GM21528 (cell line): ENCODE measurements at regions not wholly inside any gene's neighbourhood (a gene's known extent, or its start where the extent isn't known, plus 50 kb on each side); places are given as distances from the start of the nearest gene placed in this dataset.
"Not testable (repeated sequence)": the region's sequence is repeated elsewhere in the genome, so short reads cannot be mapped to it uniquely, and the experiment has no call there.

Experiments
- ATAC-seq: cut with Tn5 transposase; IDR thresholded peaks from one replicate; pipeline ENCODE4 v1.9.1; 2021; ENCODE audit warnings: mild to moderate bottlenecking, moderate library complexity; ENCODE audit not compliant: unreplicated experiment, low FRiP score

GRCh38 chr7:6882321-6882721 is 56.2 kb upstream of the CCZ1B start:
- ATAC-seq = not testable (repeated sequence)

DNA sequence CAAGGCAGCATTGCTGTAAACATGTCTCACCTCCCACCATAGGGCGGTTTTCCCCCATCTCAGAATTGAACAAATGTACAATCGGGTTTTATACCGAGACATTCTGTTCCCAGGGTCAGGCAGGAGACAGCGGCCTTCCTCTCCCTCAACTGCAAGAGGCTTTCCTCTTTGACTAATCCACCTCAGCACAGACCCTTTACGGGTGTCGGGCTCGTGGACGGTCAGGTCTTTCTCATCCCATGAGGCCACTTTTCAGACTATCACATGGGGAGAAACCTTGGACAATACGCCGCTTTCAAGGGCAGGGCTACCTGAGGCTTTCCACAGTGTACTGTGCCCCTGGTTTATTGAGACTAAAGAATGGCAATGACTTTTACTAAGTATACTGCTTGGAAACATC is 57.7 kb upstream of the CCZ1B start:
- not testable (repeated sequence) for ATAC-seq

GRCh38 chr7:6886198-6886597 is 60.1 kb upstream of the CCZ1B start:
- ATAC-seq = no peak

DNA sequence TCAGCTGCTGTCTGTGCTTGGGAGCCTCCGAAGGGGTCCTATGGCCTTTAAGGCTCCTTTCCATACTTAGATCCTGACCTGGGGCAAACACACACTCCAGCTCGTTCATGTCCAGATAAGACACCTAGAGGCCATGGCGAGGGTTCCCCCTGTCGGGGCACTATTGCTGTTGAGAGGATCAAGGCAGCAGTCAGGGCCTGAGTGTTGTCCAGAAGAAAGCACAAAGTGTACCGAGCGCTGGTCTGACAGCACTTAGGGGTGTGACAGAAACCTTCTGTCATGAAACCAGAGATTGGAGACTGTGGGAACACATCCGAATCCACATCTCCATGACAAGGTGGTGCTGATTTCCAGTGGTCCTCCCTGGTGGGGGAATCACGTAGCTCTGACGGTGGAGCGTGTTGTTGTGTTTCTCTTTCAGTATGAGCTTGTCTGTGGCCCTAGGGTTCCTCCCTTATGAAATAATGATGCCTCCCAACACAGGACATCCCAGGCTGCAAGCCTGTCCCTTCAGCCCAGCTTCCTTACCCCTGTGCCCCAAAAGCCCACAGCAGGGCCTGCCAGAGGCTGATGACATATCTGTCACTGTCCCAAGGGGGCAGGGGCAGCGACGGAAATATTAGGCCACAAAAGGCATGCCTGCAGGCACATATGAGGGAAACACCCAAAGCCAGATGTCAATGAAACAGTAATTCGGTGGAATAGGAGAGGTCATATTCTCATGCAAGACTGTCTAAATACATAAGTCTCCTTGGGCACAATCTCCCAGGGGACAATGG is 62.4 kb upstream of the CCZ1B start:
- ATAC-seq = not testable (repeated sequence)

GRCh38 chr7:6889252-6889812 is 63.3 kb upstream of the CCZ1B start:
- ATAC-seq = no peak

GRCh38 chr7:6902097-6902518 is 76.0 kb upstream of the CCZ1B start:
- ATAC-seq = not testable (repeated sequence)

DNA sequence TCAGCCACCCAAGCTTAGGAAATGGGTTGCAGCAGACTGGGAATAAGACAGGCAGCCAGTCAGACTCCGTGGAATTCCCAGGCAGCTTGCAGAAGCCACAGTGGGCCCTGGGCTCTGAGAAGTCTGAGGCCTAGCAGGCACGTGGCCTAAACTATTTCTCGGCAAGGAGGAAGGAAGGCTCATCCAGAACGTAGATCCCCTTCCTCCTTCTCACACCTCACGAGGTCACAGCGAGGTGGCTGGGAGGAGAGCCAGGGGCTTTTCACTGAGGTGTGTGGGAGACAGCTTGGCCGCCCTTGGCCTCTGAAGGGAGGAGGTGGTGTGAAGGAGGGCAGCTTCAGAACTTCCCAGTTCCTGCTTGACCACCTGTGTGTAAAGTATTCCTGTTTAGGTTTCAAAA is 77.2 kb upstream of the CCZ1B start:
- ATAC-seq = not testable (repeated sequence)

DNA sequence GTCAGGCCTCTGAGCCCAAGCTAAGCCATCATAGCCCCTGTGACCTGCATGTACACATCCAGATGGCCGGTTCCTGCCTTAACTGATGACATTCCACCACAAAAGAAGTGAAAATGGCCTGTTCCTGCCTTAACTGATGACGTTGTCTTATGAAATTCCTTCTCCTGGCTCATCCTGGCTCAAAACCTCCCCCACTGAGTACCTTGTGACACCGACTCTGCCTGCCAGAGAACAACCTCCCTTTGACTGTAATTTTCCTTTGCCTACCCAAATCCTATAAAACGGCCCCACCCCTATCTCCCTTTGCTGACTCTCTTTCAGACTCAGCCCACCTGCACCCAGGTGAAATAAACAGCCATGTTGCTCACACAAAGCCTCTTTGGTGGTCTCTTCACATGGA is 77.7 kb upstream of the CCZ1B start:
- ATAC-seq = not testable (repeated sequence)

- ATAC-seq = no peak
Observed at GRCh38 chr7:6917258-6917657, 91.2 kb upstream of the CCZ1B start.

DNA sequence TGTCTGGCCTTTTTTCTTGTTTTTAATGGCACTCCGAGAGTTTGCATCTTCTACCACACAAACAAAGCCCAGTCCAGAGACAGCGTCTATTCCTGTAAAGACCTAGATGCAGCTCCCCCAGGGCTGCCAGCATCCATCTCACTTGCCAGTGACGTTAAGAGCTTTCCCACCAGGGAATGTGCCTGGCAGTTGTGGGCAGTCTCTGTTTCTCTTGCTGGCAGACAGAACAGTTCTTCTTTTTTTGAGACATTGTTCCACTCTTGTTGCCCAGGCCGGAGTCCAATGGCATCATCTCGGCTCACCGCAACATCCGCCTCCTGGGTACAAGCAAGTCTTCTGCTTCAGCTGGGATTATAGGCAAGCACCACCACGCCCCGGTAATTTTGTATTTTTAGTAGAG is 93.1 kb upstream of the CCZ1B start:
- not testable (repeated sequence) for ATAC-seq

DNA sequence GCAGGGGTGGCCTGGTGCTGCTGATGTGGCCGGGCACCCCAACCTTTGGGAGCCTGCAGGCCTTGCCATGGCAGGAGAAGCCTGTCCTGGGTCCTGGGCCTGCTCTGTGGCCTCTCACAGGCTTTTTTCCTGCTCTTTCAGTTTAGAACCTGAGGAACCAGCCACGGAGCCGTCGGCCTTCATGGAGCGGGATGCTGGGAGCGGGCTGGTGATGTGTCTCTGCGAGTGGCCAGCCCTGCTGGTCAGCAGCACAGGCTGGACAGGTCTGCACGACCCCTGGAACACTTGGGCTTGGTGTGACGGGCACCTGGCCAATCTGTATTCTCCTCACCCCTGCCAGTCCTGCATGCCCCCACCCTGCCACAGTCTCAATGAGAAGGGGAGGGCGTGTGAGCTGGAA is 98.4 kb upstream of the CCZ1B start:
- not testable (repeated sequence) for ATAC-seq

DNA sequence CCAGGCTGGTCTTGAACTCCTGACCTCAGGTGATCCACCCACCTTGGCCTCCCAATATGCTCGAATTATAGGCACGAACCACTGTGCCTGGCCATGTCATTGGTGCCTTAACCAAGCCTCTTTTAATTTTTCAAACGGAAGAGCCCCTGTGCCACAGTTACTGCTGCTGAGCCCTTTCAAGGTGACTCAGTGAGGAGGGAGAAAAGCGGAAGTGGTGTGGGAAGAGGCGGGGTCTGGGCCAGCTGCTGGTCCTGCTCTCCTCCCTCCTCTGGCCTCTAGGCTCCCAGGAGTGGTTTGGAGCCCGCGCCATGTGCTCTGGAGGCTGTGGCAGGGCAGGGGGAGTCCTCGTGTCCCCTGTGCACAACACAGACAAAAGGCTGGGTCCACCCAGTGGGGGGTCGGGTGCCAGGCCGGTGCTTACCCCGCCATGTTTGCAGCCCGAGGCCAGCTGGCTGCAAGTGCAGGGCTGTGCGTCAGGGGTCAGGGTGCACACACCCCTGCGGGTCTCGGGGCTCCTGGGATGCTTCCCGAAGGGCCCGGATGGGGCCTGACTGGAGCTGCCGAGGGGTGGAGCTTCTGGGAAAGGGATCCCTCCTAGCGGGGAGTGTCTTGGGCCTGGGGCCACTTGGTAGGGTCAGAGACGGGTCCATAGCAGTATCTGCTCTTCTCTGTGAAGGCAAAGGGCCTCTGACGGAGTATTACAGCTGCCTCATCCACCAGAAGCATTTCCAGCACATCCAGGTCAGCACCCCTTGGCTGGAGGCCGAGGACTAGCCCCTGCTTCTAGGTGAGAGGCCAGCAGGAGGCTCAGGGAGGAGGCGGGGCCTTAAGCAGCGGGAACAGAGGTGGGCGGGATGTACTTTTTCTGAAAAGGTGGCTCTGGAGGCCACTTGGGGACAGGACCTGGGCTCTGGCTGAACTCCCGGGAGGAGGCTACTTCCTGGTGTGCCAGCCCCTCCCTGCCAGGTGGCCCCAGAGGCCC is 100.4 kb upstream of the CCZ1B start:
- ATAC-seq = not testable (repeated sequence)

- not testable (repeated sequence) for ATAC-seq
Observed at GRCh38 chr7:6927643-6928042, 101.6 kb upstream of the CCZ1B start.

GRCh38 chr7:6929588-6929987 is 103.5 kb upstream of the CCZ1B start:
- not testable (repeated sequence) for ATAC-seq

- not testable (repeated sequence) for ATAC-seq
Observed at GRCh38 chr7:6930081-6930635, 104.1 kb upstream of the CCZ1B start.

DNA sequence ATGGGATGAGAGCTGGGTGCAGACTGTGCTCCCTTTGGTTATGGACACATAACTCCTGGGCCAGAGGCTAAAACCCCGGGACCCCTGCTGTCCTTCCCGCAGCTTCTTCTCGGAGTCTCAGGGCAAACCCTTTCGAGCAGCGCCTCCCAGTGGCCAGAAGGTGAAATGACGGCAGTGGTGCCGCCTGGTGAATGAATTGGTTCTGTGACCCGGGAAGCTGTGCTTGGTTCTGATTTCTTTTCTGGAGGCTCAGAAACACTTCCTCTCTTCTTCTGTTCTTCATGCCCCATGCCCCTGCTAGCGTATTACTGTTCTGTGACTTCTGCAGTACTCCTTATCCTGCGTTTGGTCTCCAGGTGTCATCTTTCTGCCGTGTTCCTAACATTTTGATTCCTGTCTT is 104.7 kb upstream of the CCZ1B start:
- not testable (repeated sequence) for ATAC-seq

GRCh38 chr7:6931456-6931855 is 105.4 kb upstream of the CCZ1B start:
- not testable (repeated sequence) for ATAC-seq

GRCh38 chr7:6933954-6934632 is 108.0 kb upstream of the CCZ1B start:
- not testable (repeated sequence) for ATAC-seq

DNA sequence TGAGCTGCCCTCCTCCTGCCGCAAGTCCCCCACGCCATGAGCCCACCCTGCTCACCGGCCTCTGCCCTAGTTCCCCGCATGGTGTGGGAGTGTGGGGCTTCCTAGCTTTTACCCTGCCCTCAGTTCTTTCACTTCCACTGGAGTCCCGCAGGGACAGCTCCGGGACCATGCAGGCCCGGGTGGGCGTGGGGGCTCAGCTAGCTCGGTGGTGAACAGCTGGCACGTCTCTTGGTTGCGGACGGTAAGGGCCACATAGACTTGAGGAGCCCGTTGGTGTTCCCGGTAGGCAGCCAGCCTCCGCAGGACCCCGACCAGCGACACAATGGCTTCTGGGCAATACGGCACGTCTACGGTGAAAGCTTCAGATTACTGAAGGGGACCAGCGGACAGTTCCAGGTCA is 108.9 kb upstream of the CCZ1B start:
- no peak for ATAC-seq

- ATAC-seq = not testable (repeated sequence)
Observed at GRCh38 chr7:6936626-6937025, 110.6 kb upstream of the CCZ1B start.
